ENCODE measurements at regions not wholly inside any gene's neighbourhood (a gene's known extent, or its start where the extent isn't known, plus 50 kb on each side); places are given as distances from the start of the nearest gene placed in this dataset.

GRCh38 chr2:65587779-65588178 is 155.4 kb upstream of the SPRED2 start:
- no peak for TF ChIP-seq USF2 (IDR thresholded peaks at IDR 0.05; ENCODE audit: low read depth, low read length)
- TF ChIP-seq RCOR1 (IDR thresholded peaks at IDR 0.05; ENCODE audit: insufficient replicate concordance, low read length), result no peak
- TF ChIP-seq RAD21 (IDR thresholded peaks at IDR 0.05; ENCODE audit: low read length), result no peak
- no peak for TF ChIP-seq MAZ (IDR thresholded peaks at IDR 0.05; ENCODE audit: borderline replicate concordance, low read depth, low read length)
- no peak for TF ChIP-seq MAFK (IDR thresholded peaks at IDR 0.05; ENCODE audit: low read depth, low read length)
- TF ChIP-seq FOS (IDR thresholded peaks at IDR 0.05; ENCODE audit: low read depth, low read length), result no peak
- no peak for TF ChIP-seq MXI1 (IDR thresholded peaks at IDR 0.05; ENCODE audit: borderline replicate concordance, low read depth, low read length)
- TF ChIP-seq RFX5 (IDR thresholded peaks at IDR 0.05; ENCODE audit: low read depth, low read length), result no peak
- TF ChIP-seq POLR2A (IDR thresholded peaks at IDR 0.05; ENCODE audit: low read depth, low read length), result no peak
- TF ChIP-seq BHLHE40 (IDR thresholded peaks at IDR 0.05; ENCODE audit: low read depth, low read length), result no peak
- no peak for TF ChIP-seq CTCF (conservative IDR thresholded peaks at IDR 0.05; ENCODE audit: low read depth, low read length)
- no peak for TF ChIP-seq ELK1 (IDR thresholded peaks at IDR 0.05; ENCODE audit: borderline replicate concordance, low read depth, low read length)
- no peak for TF ChIP-seq SMC3 (IDR thresholded peaks at IDR 0.05; ENCODE audit: low read depth, low read length)
- TF ChIP-seq CEBPB (IDR thresholded peaks at IDR 0.05; ENCODE audit: low read depth, low read length), result no peak
- TF ChIP-seq CHD1 (IDR thresholded peaks at IDR 0.05; ENCODE audit: low read depth, low read length), result no peak
- TF ChIP-seq NFE2L2 (IDR thresholded peaks at IDR 0.05; ENCODE audit: low read depth, low read length), result no peak
- H3K9me1 ChIP-seq (ENCODE audit: insufficient read depth, low read length), result no peaks in the 10 kb centered on the region; the same call in 1 of the 2 replicates
- H3K79me1 ChIP-seq (ENCODE audit: low read depth in 1 of 2, low read length in 2 of 2), result no peaks in the 10 kb centered on the region
- H3K18ac ChIP-seq (ENCODE audit: low read depth, low read length), result no peak overlapping the region
- H4K20me1 ChIP-seq (ENCODE audit: insufficient read depth, low read length), result no peaks in the 10 kb centered on the region
- POLR2A ChIA-PET (ENCODE audit: unreplicated experiment), result interaction anchor here (0.7 kb wide), 1 partner anchor 360 kb away, joined by 5 read pairs; the partner anchor contains the start of gene ACTR2
- no peak for DNase-seq
- no peak overlapping the region for H3K4ac ChIP-seq (ENCODE audit: low read depth, low read length)
- dilution Hi-C loops (cut with HindIII; ENCODE audit: low sequenced_read_pairs, unreplicated experiment) (no loop called here), in situ Hi-C loops (cut with MboI; ENCODE audit: low sequenced_read_pairs) (no loop called here), intact Hi-C loops (cut with micrococcal nuclease) (no loop called here)
- 100% methylated on average over 1 of the region's 4 CpGs; no CpG with 5 or more reads in 1 of the 2 experiments for WGBS, 2 experiments (ENCODE audit: extremely low coverage in 2 of 2, insufficient read length in 1 of 2)
- peak overlapping the region; percentile 40 for H2AFZ ChIP-seq (replicated peaks; ENCODE audit: low read length, poor library complexity)
- no peak overlapping the region for H4K5ac ChIP-seq (ENCODE audit: low read depth, low read length)
- no TSS peak for BruUV-seq (replicated peaks)
- H3K4me2 ChIP-seq (ENCODE audit: low read depth, low read length), result no peak overlapping the region
- CTCF ChIA-PET, result no interaction called here
- no peak overlapping the region for H4K8ac ChIP-seq (ENCODE audit: low read depth in 2 of 2, low read length in 2 of 2)
- H3K9me3 ChIP-seq (ENCODE audit: control insufficient read depth, insufficient read depth, low read length), result peaks cover 2% of the 10 kb centered on the region; the same call in 1 of the 2 replicates
- ATAC-seq (ENCODE audit: low read depth), result no peak
- H3K27ac ChIP-seq (ENCODE audit: insufficient read depth, low read length), result no peak overlapping the region
- no peak overlapping the region for H2AK5ac ChIP-seq (ENCODE audit: low read depth, low read length)
- H3K56ac ChIP-seq (ENCODE audit: extremely low read depth, insufficient read depth, low read length), result no peak overlapping the region
- no peaks in the 10 kb centered on the region for H3K36me3 ChIP-seq (ENCODE audit: control insufficient read depth, insufficient read depth, low read length)
- H3K9ac ChIP-seq (ENCODE audit: low read depth, low read length), result no peak overlapping the region
- H3K27me3 ChIP-seq (ENCODE audit: control insufficient read depth, insufficient read depth, low read length), result peaks cover 8% of the 10 kb centered on the region
- no peak overlapping the region for H3K14ac ChIP-seq (replicated peaks; ENCODE audit: low read depth, low read length)
- no peak overlapping the region for H2BK15ac ChIP-seq (ENCODE audit: low read depth, low read length)
- no peak overlapping the region for H2BK120ac ChIP-seq (ENCODE audit: low read depth, low read length)
- H2BK5ac ChIP-seq (ENCODE audit: low read depth, low read length, poor library complexity, severe bottlenecking), result no peak overlapping the region
- H3K4me3 ChIP-seq (ENCODE audit: insufficient read depth, low read depth, low read length), result no peak overlapping the region
- no peak overlapping the region for H3K23ac ChIP-seq (ENCODE audit: low read depth, low read length)
- no peak overlapping the region for H2BK20ac ChIP-seq (ENCODE audit: low read depth, low read length)
- no peaks in the 10 kb centered on the region for H3K4me1 ChIP-seq (ENCODE audit: control insufficient read depth, insufficient read depth, low read length)
- no peak overlapping the region for H2AK9ac ChIP-seq (replicated peaks; ENCODE audit: low read depth, low read length, poor library complexity)
- no peak overlapping the region for H4K91ac ChIP-seq (ENCODE audit: insufficient read depth, low read depth, low read length)

Measured in IMR-90 (cell line).